ENCODE measurements at regions not wholly inside any gene's neighbourhood (a gene's known extent, or its start where the extent isn't known, plus 50 kb on each side); places are given as distances from the start of the nearest gene placed in this dataset.
"Not testable (repeated sequence)": the region's sequence is repeated elsewhere in the genome, so short reads cannot be mapped to it uniquely, and the experiment has no call there.

- H3K36me3 ChIP-seq: no peaks in the 10 kb centered on the region
- H3K9me3 ChIP-seq (replicated peaks): no peaks in the 10 kb centered on the region
- intact Hi-C loops (cut with micrococcal nuclease): no loop called here
- no peak overlapping the region for H3K4me3 ChIP-seq
- peaks cover 70% of the 10 kb centered on the region for H3K27me3 ChIP-seq (ENCODE audit: low read depth)
- no peaks in the 10 kb centered on the region for H3K4me1 ChIP-seq
- TF ChIP-seq, protein P1, sequence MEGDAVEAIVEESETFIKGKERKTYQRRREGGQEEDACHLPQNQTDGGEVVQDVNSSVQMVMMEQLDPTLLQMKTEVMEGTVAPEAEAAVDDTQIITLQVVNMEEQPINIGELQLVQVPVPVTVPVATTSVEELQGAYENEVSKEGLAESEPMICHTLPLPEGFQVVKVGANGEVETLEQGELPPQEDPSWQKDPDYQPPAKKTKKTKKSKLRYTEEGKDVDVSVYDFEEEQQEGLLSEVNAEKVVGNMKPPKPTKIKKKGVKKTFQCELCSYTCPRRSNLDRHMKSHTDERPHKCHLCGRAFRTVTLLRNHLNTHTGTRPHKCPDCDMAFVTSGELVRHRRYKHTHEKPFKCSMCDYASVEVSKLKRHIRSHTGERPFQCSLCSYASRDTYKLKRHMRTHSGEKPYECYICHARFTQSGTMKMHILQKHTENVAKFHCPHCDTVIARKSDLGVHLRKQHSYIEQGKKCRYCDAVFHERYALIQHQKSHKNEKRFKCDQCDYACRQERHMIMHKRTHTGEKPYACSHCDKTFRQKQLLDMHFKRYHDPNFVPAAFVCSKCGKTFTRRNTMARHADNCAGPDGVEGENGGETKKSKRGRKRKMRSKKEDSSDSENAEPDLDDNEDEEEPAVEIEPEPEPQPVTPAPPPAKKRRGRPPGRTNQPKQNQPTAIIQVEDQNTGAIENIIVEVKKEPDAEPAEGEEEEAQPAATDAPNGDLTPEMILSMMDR (IDR thresholded peaks at IDR 0.05; ENCODE audit: borderline replicate concordance): no peak
- H3K27ac ChIP-seq (replicated peaks): no peak overlapping the region
- no peak for DNase-seq
These were observed 702.3 kb downstream of the TMEM121 start for GRCh38 chr14:106228541-106229158.

GRCh38 chr14:106230071-106230470, 703.7 kb downstream of the TMEM121 start:
- intact Hi-C loops (cut with micrococcal nuclease): no loop called here
- Histone ChIP-seq H3K4me3 (no peak overlapping the region), H3K36me3 (no peaks in the 10 kb centered on the region), H3K4me1 (no peaks in the 10 kb centered on the region), H3K9me3 (replicated peaks) (no peaks in the 10 kb centered on the region), H3K27ac (replicated peaks) (no peak overlapping the region), H3K27me3 (ENCODE audit: low read depth) (peaks cover 71% of the 10 kb centered on the region)
- TF ChIP-seq, protein P1 (IDR thresholded peaks at IDR 0.05; ENCODE audit: borderline replicate concordance): no peak
- no peak for DNase-seq

DNA sequence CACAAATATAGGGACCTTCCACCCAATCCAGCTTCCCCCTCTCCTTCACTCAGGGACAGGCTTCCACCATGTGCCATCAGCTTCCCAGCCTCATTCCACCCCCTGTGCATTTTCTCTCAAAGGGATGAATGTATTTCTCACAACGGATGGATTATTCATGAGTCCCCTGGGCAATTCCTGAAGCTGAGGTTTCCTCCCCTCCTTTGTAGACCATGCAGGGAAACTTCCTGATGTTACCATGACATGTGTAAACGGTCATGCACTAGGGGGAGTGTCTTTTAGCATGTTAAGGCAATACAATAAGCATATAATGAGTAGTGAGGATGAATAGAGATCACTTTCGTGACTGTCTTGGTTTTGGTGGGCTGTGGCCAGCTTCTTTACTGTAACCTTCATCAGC, 706.8 kb downstream of the TMEM121 start:
- intact Hi-C loops (cut with micrococcal nuclease); H3K36me3 ChIP-seq; H3K27ac ChIP-seq (replicated peaks); DNase-seq; H3K4me3 ChIP-seq; H3K4me1 ChIP-seq; H3K9me3 ChIP-seq (replicated peaks): not testable (repeated sequence)
- peaks cover 75% of the 10 kb centered on the region for H3K27me3 ChIP-seq (ENCODE audit: low read depth)

DNA sequence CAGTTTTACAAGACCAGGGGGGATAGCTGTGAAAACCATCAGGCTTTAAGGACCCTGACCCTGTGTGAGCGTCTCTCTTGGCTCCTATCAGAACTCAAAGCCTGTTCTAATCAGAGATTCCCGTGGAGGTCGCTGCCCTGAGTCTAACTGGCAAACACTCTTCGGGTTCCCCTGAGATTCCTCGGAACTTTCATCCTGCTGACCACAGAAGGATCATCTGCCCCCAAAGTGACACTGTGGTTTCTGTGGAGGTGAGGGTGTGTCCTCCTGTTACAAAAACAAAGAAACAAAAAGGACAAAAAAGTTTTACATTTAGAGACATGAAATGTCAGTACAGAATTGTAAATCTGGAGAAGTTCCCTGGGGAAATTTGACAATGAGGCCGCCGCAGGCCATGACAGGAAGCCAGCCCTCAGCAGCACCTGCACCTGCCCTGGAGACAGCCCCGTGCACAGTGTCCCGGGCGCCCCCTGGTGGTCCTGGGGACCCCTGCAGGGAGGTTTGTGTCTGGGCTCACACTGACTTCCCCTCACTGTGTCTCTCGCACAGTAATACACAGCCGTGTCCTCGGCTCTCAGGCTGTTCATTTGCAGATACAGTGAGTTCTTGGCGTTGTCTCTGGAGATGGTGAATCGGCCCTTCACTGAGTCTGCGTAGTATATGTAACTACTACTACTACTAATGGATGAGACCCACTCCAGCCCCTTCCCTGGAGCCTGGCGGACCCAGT, 708.3 kb downstream of the TMEM121 start:
- H3K4me1 ChIP-seq; DNase-seq; H3K27ac ChIP-seq (replicated peaks); intact Hi-C loops (cut with micrococcal nuclease); H3K4me3 ChIP-seq; H3K36me3 ChIP-seq; H3K9me3 ChIP-seq (replicated peaks): not testable (repeated sequence)
- peaks cover 78% of the 10 kb centered on the region for H3K27me3 ChIP-seq (ENCODE audit: low read depth)
- TF ChIP-seq, protein P1 (IDR thresholded peaks at IDR 0.05; ENCODE audit: borderline replicate concordance): peak; percentile 39

DNA sequence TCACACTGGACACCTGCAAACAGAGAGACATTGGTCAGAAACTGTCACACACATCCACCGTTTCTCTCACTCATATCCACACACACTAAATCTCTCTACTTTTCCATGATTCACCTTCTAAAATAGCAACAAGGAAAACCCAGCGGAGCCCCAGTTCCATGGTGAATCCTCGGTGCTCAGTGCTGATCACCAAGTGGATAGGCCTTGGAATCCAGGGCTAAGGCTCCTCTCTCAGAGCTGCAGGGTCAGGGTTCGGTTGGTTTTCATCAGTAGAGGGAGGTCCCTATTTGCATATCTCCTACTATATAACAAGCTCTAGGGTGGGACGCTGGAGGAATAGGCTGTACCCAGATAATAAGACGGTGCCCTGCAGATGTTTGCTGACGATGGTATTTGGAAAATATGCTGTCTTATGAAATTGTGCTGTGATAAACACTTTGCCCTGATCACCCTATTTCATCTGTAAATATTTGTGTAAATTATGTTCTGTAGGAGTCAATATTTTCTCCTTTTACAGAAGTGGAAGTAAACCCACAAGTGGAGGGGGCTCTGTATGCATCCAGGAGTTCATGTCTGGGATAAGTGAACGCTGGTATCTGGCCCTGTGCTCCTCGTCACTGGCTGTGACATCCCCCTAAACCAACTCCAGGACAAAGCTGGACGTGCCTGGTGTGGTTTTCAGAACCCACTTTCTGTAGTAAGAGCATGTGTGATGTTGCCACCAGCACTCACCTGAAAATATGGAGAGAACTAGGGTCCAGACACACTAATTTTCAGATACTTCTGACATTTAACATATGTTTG, 709.2 kb downstream of the TMEM121 start:
- Histone ChIP-seq H3K9me3 (replicated peaks) (no peaks in the 10 kb centered on the region), H3K36me3 (no peaks in the 10 kb centered on the region), H3K27ac (replicated peaks) (no peak overlapping the region), H3K4me3 (no peak overlapping the region), H3K27me3 (ENCODE audit: low read depth) (peaks cover 81% of the 10 kb centered on the region), H3K4me1 (no peaks in the 10 kb centered on the region)
- no peak for DNase-seq
- intact Hi-C loops (cut with micrococcal nuclease): no loop called here
- TF ChIP-seq, protein P1 (IDR thresholded peaks at IDR 0.05; ENCODE audit: borderline replicate concordance): no peak
